ENCODE measurements at regions not wholly inside any gene's neighbourhood (a gene's known extent, or its start where the extent isn't known, plus 50 kb on each side); places are given as distances from the start of the nearest gene placed in this dataset.

DNA sequence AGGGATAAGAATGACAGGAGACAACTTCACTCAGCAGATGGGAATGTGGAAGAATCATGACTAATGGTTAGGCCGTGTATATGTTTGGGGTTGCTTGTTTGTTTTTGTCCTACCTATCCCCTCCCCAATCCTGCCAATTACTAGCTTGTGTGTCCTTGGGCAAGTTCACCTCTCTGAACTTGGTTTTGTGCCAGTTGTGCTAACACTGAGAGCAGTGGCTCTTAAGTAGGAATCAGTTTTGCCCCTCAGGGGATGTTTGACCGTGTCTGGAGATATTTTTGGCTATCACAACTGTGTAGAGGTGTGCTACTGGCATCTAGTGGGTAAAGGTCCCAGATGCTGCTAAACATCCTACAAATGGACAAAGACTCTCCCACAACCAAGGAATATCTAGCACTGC lies 287.0 kb downstream of the DMRT2 start:
- DNase-seq, result no peak

GRCh38 chr9:1340390-1340789 lies 290.2 kb downstream of the DMRT2 start:
- DNase-seq, result no peak

DNA sequence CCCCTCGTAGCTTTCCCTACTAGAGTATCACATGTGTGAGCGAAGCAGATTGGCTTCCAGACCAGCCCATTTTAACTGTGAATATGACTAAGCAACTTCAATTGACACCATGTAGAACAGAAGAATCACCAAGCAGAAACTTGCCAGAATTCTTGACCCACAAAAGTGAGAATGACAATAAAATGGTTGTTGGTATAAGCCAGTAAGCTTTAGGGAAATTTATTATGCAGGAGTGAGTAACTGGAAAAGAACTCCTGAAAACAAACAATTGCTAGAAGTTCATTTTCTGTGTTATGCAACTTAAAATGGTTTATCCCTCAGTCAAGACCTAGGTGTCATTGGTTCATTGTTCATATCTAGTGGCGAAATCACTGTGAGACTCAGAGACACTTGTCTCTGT lies 303.1 kb downstream of the DMRT2 start:
- no peak for DNase-seq

DNA sequence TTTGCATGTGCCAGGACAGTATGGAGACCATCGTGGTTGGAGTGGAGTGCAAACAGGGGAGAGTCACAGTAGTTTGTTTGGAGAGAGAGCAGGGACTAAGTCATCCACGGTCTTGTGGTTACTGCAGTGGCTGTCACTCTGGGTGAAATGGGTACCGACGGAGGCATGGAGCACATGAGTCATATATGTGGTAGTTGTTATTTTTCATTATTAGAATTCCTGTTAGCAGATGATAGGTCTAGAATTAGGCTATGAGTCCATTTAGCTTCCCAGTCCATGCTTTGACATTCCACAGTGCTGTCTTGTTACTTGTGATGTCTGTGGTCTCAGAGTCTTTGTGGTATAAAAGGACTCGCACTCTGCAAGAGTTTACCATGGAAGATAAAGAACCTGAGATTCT lies 303.9 kb downstream of the DMRT2 start:
- no peak for DNase-seq

GRCh38 chr9:1354606-1355005 lies 304.4 kb downstream of the DMRT2 start:
- no peak for DNase-seq

DNA sequence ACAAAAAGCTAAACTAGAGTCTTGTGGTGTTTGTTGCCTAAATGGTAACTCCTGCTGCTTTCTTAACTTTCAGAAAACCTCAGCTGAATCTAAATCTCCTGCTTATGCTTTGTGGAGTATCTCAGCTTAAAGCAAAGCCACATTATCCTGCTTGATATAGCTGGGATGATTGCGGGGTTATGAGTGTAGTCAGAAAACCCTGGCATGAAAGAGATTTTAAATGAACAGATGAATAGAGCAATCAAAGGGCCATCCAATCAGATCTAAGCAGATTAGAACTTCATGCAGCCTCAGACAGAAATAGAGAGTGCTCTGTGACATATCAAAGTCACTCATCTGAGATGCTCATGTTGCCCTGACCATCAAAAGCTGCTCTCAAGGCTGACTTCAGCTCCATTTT lies 305.5 kb downstream of the DMRT2 start:
- DNase-seq, result no peak

GRCh38 chr9:1362845-1363244 lies 312.7 kb downstream of the DMRT2 start:
- no peak for DNase-seq

- DNase-seq, result no peak
Measured at GRCh38 chr9:1366276-1366675, 316.1 kb downstream of the DMRT2 start.

GRCh38 chr9:1369297-1369696 lies 319.1 kb downstream of the DMRT2 start:
- DNase-seq, result no peak

DNA sequence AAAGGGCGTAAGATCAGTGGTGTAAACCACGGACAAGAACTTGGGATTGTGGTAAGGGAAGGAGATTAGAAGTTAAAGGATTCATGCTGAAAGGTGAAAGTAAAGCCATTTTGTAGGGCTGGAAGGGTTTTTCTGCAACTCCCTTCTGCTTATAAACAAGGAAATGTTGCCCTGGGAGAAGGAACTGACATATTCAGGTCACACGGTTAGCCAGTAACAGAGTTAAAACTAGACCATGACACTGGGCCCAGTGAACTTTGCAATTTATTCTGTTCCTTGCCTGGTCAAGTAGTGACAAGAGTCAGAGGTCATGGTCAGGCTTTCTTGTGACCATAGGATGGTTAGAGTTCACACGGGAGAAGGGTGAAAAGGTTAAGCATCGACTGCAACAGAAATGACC lies 323.3 kb downstream of the DMRT2 start:
- no peak for DNase-seq

DNA sequence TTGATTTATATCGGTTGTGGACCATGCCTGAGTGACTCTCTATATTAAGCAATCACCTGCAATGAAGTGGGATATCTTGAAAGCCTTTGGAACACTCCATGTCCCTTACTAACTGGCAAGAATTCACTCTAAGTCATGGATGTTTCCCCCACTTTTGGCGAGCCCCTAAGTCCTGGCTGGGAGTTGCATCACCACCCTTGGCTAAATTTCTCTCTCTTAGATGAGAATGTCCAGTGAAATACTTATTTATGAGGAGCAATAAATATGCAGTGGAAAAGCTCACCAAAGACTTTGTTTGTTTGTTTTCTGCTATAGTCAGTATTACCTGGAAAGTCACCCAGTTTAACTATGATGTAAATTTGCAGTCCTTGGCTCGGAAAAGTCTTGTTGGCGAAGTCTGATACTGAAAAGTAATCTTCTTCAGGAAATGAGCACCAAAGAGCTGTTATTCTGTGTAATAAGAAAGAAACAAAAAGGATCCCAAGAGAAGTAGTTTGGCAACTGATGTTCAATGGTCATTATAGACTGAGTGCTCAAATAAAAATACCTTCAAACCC lies 333.8 kb downstream of the DMRT2 start:
- DNase-seq, result no peak

DNA sequence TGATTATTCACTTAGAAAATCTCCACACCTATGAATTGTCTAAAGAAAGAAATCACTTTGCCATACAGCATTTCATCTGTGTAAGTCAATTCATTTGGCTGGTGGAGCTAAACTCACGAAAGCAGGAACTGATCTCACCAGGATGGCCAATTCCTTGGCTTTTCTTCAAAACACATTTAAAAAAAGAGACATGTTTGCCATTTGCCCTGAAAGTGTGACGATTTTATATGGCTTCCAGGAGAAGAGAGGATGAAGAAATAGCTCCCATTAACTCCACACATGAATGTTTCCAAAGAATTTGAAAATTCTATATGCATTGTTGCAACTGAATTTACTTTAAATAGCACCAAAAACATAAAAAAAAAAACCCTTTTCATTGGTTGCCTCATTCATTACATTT lies 334.7 kb downstream of the DMRT2 start:
- DNase-seq, result no peak

- DNase-seq, result no peak
Measured at GRCh38 chr9:1386420-1386819, 336.3 kb downstream of the DMRT2 start.

DNA sequence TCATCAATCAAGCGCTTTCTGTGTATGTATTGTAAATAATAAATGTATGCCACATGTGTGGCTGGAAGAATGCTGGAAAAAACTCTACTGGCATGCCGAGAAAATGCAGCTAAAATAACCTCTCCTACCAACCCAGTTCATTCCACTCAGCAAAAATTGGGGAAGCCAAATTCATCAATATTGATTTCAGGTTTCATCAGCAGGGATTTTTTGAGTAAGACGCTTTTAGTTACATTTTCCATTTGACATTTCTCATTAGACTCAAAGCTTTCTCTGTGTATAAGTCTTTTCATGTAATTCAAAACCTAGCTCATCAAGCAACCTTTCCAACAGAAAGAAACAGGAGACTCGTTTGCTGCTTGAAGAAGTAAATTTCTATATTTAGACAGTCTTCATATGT lies 338.1 kb downstream of the DMRT2 start:
- no peak for DNase-seq

GRCh38 chr9:1400983-1401382 lies 350.8 kb downstream of the DMRT2 start:
- DNase-seq, result no peak

GRCh38 chr9:1404940-1405339 lies 354.8 kb downstream of the DMRT2 start:
- no peak for DNase-seq

DNA sequence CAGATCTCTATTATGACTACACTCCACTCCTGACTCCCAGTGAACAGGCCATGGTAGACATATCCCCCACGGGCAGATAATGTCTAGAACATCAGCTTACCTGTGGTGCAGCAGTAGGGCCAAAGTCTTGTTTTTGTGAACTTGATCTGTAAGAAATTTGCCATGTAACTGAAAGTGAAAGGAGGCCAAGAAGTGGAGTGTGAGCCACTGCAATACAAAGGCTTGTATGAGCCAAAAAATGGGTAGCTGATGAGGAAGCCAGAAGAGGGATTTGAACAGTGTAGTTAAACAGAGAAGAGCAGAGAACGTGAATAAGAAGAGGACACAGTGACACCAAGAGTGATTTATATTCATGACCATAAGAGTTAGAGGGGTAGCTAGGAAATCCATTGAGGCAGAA lies 361.7 kb downstream of the DMRT2 start:
- no peak for DNase-seq

GRCh38 chr9:1414711-1415131 lies 364.6 kb downstream of the DMRT2 start:
- DNase-seq, result no peak

GRCh38 chr9:1415146-1415545 lies 365.0 kb downstream of the DMRT2 start:
- no peak for DNase-seq

GRCh38 chr9:1416261-1416660 lies 366.1 kb downstream of the DMRT2 start:
- DNase-seq, result no peak

DNA sequence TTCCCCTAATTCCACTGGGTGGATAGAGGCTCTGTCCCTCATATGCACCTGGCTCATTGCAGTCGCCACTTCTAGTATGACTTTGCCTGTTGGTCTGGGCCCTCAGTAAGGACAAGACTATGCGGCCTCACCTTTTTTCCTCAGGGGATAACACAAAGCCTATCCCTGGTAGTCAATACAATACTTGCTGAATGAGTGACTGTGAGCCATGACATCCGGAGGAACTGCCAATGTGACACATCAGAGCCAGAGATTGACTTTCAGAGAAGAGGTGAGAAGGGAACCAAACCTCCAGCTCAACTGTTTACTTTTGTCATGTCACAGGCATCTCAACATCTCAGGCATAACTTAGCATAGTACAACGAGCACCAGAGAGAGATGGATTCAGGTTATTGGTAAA lies 371.3 kb downstream of the DMRT2 start:
- no peak for DNase-seq

DNA sequence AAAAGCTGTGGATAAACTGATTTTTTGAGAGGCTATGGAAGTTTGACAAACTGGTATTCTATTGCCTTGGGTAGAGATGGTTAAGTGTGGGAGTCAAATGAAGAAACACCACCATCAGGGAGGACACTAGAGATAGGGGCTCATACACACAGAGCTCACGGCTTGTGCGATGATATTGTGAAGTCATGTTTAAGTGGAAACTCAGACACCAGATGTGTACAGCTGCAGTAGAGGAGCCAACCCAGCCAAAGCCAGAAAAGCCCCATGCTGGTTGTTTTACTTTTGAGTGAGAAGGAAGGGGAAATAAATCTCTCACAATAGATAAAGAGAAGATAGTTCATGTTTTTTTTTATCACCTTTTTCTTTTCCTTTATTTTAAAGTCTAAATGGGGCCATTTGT lies 377.7 kb downstream of the DMRT2 start:
- DNase-seq, result no peak

DNA sequence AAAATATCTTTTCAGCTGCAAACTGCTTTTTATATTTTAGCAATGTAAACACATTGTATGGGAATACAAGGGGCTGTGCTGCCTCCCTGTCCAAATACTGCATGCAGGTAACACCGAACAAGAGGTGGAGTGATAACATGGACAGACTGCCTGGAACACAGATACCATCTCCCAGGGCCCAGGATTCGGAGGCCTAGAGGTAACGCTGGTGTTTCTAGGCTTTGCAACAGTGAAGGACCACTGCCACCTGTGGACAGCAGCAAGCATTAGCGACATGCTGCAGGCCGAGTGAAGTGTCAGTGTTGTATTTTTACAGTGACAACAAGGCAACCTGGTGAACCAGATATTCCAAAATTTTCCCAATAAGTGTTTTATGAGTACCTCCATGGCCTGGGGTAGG lies 379.1 kb downstream of the DMRT2 start:
- DNase-seq, result no peak

GRCh38 chr9:1431461-1431860 lies 381.3 kb downstream of the DMRT2 start:
- no peak for DNase-seq

- DNase-seq, result no peak
Measured at GRCh38 chr9:1434052-1434767, 384.1 kb downstream of the DMRT2 start.

Data from hematopoietic multipotent progenitor cell treated with erythropoietin and hydrocortisone succinate and interleukin-3 and kit ligand, for 6 days (in vitro differentiated cells).